ENCODE measurements at regions not wholly inside any gene's neighbourhood (a gene's known extent, or its start where the extent isn't known, plus 50 kb on each side); places are given as distances from the start of the nearest gene placed in this dataset.

GRCh38 chr3:40923143-40923542, 276.2 kb upstream of the CTNNB1 start:
- TF ChIP-seq, protein P1, sequence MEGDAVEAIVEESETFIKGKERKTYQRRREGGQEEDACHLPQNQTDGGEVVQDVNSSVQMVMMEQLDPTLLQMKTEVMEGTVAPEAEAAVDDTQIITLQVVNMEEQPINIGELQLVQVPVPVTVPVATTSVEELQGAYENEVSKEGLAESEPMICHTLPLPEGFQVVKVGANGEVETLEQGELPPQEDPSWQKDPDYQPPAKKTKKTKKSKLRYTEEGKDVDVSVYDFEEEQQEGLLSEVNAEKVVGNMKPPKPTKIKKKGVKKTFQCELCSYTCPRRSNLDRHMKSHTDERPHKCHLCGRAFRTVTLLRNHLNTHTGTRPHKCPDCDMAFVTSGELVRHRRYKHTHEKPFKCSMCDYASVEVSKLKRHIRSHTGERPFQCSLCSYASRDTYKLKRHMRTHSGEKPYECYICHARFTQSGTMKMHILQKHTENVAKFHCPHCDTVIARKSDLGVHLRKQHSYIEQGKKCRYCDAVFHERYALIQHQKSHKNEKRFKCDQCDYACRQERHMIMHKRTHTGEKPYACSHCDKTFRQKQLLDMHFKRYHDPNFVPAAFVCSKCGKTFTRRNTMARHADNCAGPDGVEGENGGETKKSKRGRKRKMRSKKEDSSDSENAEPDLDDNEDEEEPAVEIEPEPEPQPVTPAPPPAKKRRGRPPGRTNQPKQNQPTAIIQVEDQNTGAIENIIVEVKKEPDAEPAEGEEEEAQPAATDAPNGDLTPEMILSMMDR (IDR thresholded peaks at IDR 0.05; ENCODE audit: insufficient read depth, low read depth, low read length) = no peak
- TF ChIP-seq EZH2 (IDR thresholded peaks at IDR 0.05; ENCODE audit: insufficient read depth, low read length) = no peak
